ENCODE measurements at regions not wholly inside any gene's neighbourhood (a gene's known extent, or its start where the extent isn't known, plus 50 kb on each side); places are given as distances from the start of the nearest gene placed in this dataset.

DNA sequence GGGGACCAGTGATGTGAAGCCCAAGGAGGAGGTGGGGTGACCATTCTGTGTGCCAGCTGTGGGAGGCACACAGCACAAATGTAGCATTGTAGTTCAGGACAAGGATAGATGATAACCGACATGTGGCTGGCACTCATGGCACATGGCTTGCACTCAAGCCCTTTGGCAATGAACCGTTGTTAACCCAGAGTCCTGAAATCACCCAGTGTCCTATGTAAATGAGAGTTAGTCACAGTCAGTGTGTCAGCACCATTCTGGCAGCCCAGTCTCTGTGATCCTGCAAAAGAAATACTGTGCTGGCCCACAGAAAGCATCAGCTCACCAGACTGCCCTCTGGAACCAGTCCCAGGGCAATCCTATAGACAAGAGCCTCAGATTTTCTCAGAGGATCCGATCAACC, 339.3 kb downstream of the MID1IP1 start:
- Histone ChIP-seq H3K36me3 (replicated peaks; ENCODE audit: low read depth, low read length) (no peaks in the 10 kb centered on the region), H3K27ac (ENCODE audit: low read length) (no peak overlapping the region), H3K27me3 (ENCODE audit: low read depth, low read length) (peaks cover 4% of the 10 kb centered on the region; the same call in 1 of the 2 replicates), H3K9ac (ENCODE audit: low read length) (no peak overlapping the region), H3K9me3 (ENCODE audit: insufficient read depth, low read length) (no peaks in the 10 kb centered on the region), H2AFZ (ENCODE audit: low read depth, low read length) (no peak overlapping the region), H3K4me3 (ENCODE audit: low read length) (no peak overlapping the region), H3K4me2 (ENCODE audit: low read length) (no peak overlapping the region), H4K20me1 (ENCODE audit: insufficient read depth, low read length) (no peaks in the 10 kb centered on the region), H3K4me1 (ENCODE audit: low read length) (peaks cover 38% of the 10 kb centered on the region), H3K79me2 (ENCODE audit: low read length) (no peaks in the 10 kb centered on the region)
- no peak for TF ChIP-seq EZH2phosphoT487 (IDR thresholded peaks at IDR 0.05; ENCODE audit: low read depth)
- TF ChIP-seq, protein P1, sequence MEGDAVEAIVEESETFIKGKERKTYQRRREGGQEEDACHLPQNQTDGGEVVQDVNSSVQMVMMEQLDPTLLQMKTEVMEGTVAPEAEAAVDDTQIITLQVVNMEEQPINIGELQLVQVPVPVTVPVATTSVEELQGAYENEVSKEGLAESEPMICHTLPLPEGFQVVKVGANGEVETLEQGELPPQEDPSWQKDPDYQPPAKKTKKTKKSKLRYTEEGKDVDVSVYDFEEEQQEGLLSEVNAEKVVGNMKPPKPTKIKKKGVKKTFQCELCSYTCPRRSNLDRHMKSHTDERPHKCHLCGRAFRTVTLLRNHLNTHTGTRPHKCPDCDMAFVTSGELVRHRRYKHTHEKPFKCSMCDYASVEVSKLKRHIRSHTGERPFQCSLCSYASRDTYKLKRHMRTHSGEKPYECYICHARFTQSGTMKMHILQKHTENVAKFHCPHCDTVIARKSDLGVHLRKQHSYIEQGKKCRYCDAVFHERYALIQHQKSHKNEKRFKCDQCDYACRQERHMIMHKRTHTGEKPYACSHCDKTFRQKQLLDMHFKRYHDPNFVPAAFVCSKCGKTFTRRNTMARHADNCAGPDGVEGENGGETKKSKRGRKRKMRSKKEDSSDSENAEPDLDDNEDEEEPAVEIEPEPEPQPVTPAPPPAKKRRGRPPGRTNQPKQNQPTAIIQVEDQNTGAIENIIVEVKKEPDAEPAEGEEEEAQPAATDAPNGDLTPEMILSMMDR (IDR thresholded peaks at IDR 0.05; ENCODE audit: low read depth, low read length) = no peak

DNA sequence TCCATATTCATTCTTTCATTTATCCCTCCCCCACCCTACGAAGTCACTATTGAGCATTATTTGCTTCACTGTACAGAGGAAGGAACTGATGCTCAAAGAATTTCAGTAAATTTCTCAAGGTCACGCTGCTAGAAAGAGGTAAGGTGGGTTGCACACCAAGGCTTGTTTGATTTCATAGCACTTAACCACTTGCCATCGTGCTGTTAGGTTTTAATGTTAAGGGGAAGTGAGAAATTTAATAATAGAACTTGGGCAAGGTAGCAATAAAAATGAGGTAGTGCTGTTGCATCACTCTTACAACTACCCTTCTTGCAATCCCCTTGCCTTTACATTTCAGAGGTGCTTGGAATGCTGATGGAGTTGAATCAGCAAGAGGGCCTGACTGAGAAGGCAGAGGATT, 343.1 kb downstream of the MID1IP1 start:
- peaks cover 9% of the 10 kb centered on the region; the same call in 1 of the 2 replicates for H3K27me3 ChIP-seq (ENCODE audit: low read depth, low read length)
- TF ChIP-seq, protein P1 (IDR thresholded peaks at IDR 0.05; ENCODE audit: low read depth, low read length) = no peak
- no peak for TF ChIP-seq EZH2phosphoT487 (IDR thresholded peaks at IDR 0.05; ENCODE audit: low read depth)

DNA sequence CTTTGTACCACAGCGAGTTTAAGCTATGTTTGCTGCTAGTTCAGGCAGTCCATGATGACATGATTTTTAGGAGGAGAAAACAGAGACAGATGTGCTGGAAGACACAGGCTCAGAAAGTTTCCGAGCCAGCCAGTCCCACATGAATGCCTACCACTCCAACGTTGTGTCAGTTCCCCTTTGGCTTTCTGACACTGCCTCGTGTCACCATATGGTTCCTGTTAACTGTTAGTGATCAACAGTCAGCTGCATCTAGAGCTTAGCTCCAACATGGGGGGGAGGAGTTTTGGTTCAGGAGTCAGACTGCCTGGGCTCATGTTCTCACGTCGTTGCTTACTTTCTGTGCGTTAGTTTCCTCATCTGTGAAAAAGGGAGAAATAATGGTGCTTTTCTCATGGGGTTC, 343.7 kb downstream of the MID1IP1 start:
- Histone ChIP-seq H3K27me3 (ENCODE audit: low read depth, low read length) (peaks cover 9% of the 10 kb centered on the region; the same call in 1 of the 2 replicates), H3K4me1 (ENCODE audit: low read length) (peaks cover 42% of the 10 kb centered on the region), H3K4me3 (ENCODE audit: low read length) (peak overlapping the region; percentile 61), H3K9me3 (ENCODE audit: insufficient read depth, low read length) (no peaks in the 10 kb centered on the region), H4K20me1 (ENCODE audit: insufficient read depth, low read length) (no peaks in the 10 kb centered on the region), H3K36me3 (replicated peaks; ENCODE audit: low read depth, low read length) (no peaks in the 10 kb centered on the region), H3K79me2 (ENCODE audit: low read length) (no peaks in the 10 kb centered on the region), H3K9ac (ENCODE audit: low read length) (peak overlapping the region; percentile 41; the same call in 1 of the 2 replicates), H3K27ac (ENCODE audit: low read length) (peak overlapping the region; percentile 68), H3K4me2 (ENCODE audit: low read length) (peak overlapping the region; percentile 81), H2AFZ (ENCODE audit: low read depth, low read length) (no peak overlapping the region)
- TF ChIP-seq, protein P1 (IDR thresholded peaks at IDR 0.05; ENCODE audit: low read depth, low read length) = no peak
- no peak for TF ChIP-seq EZH2phosphoT487 (IDR thresholded peaks at IDR 0.05; ENCODE audit: low read depth)

More for the DNA sequence above, 343.1 kb downstream of the MID1IP1 start:
- no peaks in the 10 kb centered on the region for H3K79me2 ChIP-seq (ENCODE audit: low read length)
- no peaks in the 10 kb centered on the region for H3K9me3 ChIP-seq (ENCODE audit: insufficient read depth, low read length)
- no peaks in the 10 kb centered on the region for H4K20me1 ChIP-seq (ENCODE audit: insufficient read depth, low read length)
- H3K27ac ChIP-seq (ENCODE audit: low read length) = peak overlapping the region; percentile 68
- no peaks in the 10 kb centered on the region for H3K36me3 ChIP-seq (replicated peaks; ENCODE audit: low read depth, low read length)
- peak overlapping the region; percentile 41; the same call in 1 of the 2 replicates for H3K9ac ChIP-seq (ENCODE audit: low read length)
- peaks cover 38% of the 10 kb centered on the region for H3K4me1 ChIP-seq (ENCODE audit: low read length)
- H2AFZ ChIP-seq (ENCODE audit: low read depth, low read length) = no peak overlapping the region
- H3K4me2 ChIP-seq (ENCODE audit: low read length) = peak overlapping the region; percentile 81
- H3K4me3 ChIP-seq (ENCODE audit: low read length) = peak overlapping the region; percentile 61

DNA sequence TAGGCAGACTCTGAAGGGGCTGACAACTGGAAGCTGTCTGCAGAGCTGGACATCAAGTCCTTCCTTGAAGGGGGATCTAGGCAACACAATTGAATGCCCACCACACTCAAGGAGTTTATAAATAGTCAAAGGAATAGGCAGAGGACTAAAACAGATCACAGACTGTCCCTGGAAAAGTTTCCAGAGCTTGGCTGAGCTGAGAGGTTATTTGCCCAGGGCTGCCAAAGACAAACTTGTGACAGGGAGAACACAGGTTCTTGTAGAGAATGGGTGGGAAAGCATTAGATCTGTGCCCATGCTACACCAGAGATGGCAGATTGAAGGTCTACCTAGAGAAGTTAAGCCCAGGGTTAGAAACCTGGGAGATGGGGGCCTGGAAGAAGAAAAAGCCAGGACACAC, 344.6 kb downstream of the MID1IP1 start:
- no peak for TF ChIP-seq EZH2phosphoT487 (IDR thresholded peaks at IDR 0.05; ENCODE audit: low read depth)
- TF ChIP-seq, protein P1 (IDR thresholded peaks at IDR 0.05; ENCODE audit: low read depth, low read length) = no peak
- Histone ChIP-seq H3K79me2 (ENCODE audit: low read length) (no peaks in the 10 kb centered on the region), H3K27me3 (ENCODE audit: low read depth, low read length) (peaks cover 9% of the 10 kb centered on the region; the same call in 1 of the 2 replicates), H3K4me1 (ENCODE audit: low read length) (peaks cover 42% of the 10 kb centered on the region), H3K27ac (ENCODE audit: low read length) (no peak overlapping the region), H3K9me3 (ENCODE audit: insufficient read depth, low read length) (no peaks in the 10 kb centered on the region), H4K20me1 (ENCODE audit: insufficient read depth, low read length) (no peaks in the 10 kb centered on the region), H2AFZ (ENCODE audit: low read depth, low read length) (no peak overlapping the region), H3K36me3 (replicated peaks; ENCODE audit: low read depth, low read length) (no peaks in the 10 kb centered on the region), H3K9ac (ENCODE audit: low read length) (no peak overlapping the region), H3K4me3 (ENCODE audit: low read length) (no peak overlapping the region), H3K4me2 (ENCODE audit: low read length) (no peak overlapping the region)

Data from OCI-LY3 (cell line).